ENCODE measurements at regions not wholly inside any gene's neighbourhood (a gene's known extent, or its start where the extent isn't known, plus 50 kb on each side); places are given as distances from the start of the nearest gene placed in this dataset.

DNA sequence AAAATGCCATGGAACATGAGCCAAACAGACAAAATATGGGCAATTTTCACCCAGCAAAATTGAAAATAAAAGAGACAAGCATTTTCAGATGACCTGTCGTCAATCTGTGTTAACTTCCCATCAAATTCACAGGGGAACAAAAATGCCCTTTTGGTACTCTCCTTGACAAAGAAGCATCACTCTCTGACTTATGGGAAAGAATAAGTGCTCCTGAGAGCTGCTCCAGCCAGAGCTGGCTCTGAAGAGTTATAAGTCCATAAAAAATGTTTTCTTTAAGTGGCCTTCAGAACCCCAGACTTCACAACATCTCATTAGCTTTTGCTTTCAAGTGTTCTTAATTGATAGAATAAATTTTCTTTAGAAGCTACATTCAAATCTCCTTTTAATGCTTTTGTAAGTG, 721.4 kb upstream of the GOT2 start:
- TF ChIP-seq CTCF (IDR thresholded peaks at IDR 0.05) (no peak), POLR2AphosphoS5 (IDR thresholded peaks at IDR 0.05) (no peak), POLR2A (IDR thresholded peaks at IDR 0.05) (no peak)

Measured in upper lobe of left lung (tissue), 4 donors.